ENCODE measurements at regions not wholly inside any gene's neighbourhood (a gene's known extent, or its start where the extent isn't known, plus 50 kb on each side); places are given as distances from the start of the nearest gene placed in this dataset.

GRCh38 chr2:238654479-238655197 is 193.2 kb upstream of the TWIST2 start:
- 63 to 82% (median 76%) methylated on average over 8 of the region's 8 CpGs for WGBS, 5 donors
- Histone ChIP-seq H3K27me3 (replicated peaks in 1 of 7) (peaks cover 0 to 22% (median 0%) of the 10 kb centered on the region in 7 donors), H3K36me3 (no peaks in the 10 kb centered on the region), H3K4me1 (no peaks in the 10 kb centered on the region), H3K27ac (no peak overlapping the region), H3K9me3 (no peaks in the 10 kb centered on the region), H3K4me3 (no peak overlapping the region)
- no peak for DNase-seq
- intact Hi-C loops (cut with DNase I; ENCODE audit: low total_unique reads): no loop called here
- TF ChIP-seq POLR2A (IDR thresholded peaks at IDR 0.05) (no peak), CTCF (IDR thresholded peaks at IDR 0.05 in 8 of 11, conservative IDR thresholded peaks at IDR 0.05 in 3 of 11) (no peak), POLR2AphosphoS5 (IDR thresholded peaks at IDR 0.05) (no peak)

GRCh38 chr2:238655198-238655860 is 192.6 kb upstream of the TWIST2 start:
- no peak for DNase-seq
- no peaks in the 10 kb centered on the region for H3K36me3 ChIP-seq
- 58 to 74% (median 66%) methylated on average over 7 of the region's 7 CpGs for WGBS, 5 donors

GRCh38 chr2:238655974-238656722 is 191.7 kb upstream of the TWIST2 start:
- Histone ChIP-seq H3K36me3 (no peaks in the 10 kb centered on the region), H3K4me1 (no peaks in the 10 kb centered on the region), H3K4me3 (no peak overlapping the region), H3K27me3 (replicated peaks in 1 of 7) (peaks cover 0 to 7% (median 0%) of the 10 kb centered on the region in 7 donors), H3K27ac (no peak overlapping the region), H3K9me3 (peaks cover 0 to 11% (median 5%) of the 10 kb centered on the region in 8 donors)
- 54 to 91% (median 67%) methylated on average over 8 of the region's 8 CpGs for WGBS, 5 donors
- no peak for DNase-seq
- intact Hi-C loops (cut with DNase I; ENCODE audit: low total_unique reads): no loop called here
- TF ChIP-seq POLR2AphosphoS5 (IDR thresholded peaks at IDR 0.05) (no peak), POLR2A (IDR thresholded peaks at IDR 0.05) (no peak), CTCF (IDR thresholded peaks at IDR 0.05 in 8 of 11, conservative IDR thresholded peaks at IDR 0.05 in 3 of 11) (no peak)

More at GRCh38 chr2:238655198-238655860, 192.6 kb upstream of the TWIST2 start:
- H3K27ac ChIP-seq: no peak overlapping the region
- peaks cover 0 to 3% (median 0%) of the 10 kb centered on the region in 8 donors for H3K9me3 ChIP-seq
- H3K4me3 ChIP-seq: no peak overlapping the region
- H3K4me1 ChIP-seq: no peaks in the 10 kb centered on the region
- peaks cover 0 to 15% (median 0%) of the 10 kb centered on the region in 7 donors for H3K27me3 ChIP-seq (replicated peaks in 1 of 7)
- TF ChIP-seq POLR2AphosphoS5 (IDR thresholded peaks at IDR 0.05) (no peak), POLR2A (IDR thresholded peaks at IDR 0.05) (no peak), CTCF (IDR thresholded peaks at IDR 0.05 in 8 of 11, conservative IDR thresholded peaks at IDR 0.05 in 3 of 11) (no peak)
- intact Hi-C loops (cut with DNase I; ENCODE audit: low total_unique reads): no loop called here

All from spleen (tissue), 11 donors.